Caco-2 (cell line): ENCODE measurements at regions not wholly inside any gene's neighbourhood (a gene's known extent, or its start where the extent isn't known, plus 50 kb on each side); places are given as distances from the start of the nearest gene placed in this dataset.
"Not testable (repeated sequence)": the region's sequence is repeated elsewhere in the genome, so short reads cannot be mapped to it uniquely, and the experiment has no call there.

Experiments
- BruUV-seq: library from RNA; stranded (reverse); fragments of 400-500 nt; replicated peaks from 2 replicates; lab custom pipeline; 2021; lab: Mats Ljungman, UMichigan
- CTCF ChIA-PET: fragments of 300-600 bp; sonication (Branson Sonifier 250); formaldehyde crosslinking; loops from one replicate; lab custom pipeline; 2022; ENCODE audit warnings: antibody characterized with exemption; lab: Charles Lee
- POLR2A ChIA-PET: fragments of 300-600 bp; sonication (Branson Sonifier 250); formaldehyde crosslinking; loops from one replicate; lab custom pipeline; 2022; ENCODE audit warnings: antibody characterized with exemption; lab: Charles Lee
- DNase-seq, 2 experiments: peaks; one replicate each; pipeline versions ENCODE4 v3.0.0 to v3.0.0-alpha.2; 2020 to 2022
- H3K27me3 ChIP-seq: replicated peaks from 2 replicates; pipeline ENCODE4 v1.6.0; 2011; ENCODE audit warnings: low read length; ENCODE audit not compliant: control insufficient read depth, insufficient read depth
- H3K36me3 ChIP-seq: 2 replicates; pipeline ENCODE4 v1.5.1; 2011; ENCODE audit warnings: low read length; ENCODE audit not compliant: control insufficient read depth, insufficient read depth
- H3K4me1 ChIP-seq: fragments of 250-450 bp; sonication (Bioruptor Pico); 2 replicates; pipeline ENCODE4 v1.5.1; 2020; ENCODE audit warnings: mild to moderate bottlenecking
- H3K4me3 ChIP-seq: 2 replicates; pipeline ENCODE4 v1.5.1; 2011; ENCODE audit warnings: low read depth, mild to moderate bottlenecking, control low read depth, low read length
- H3K9me3 ChIP-seq: fragments of 250-450 bp; sonication (Bioruptor Pico); 2 replicates; pipeline ENCODE4 v1.5.1; 2020; ENCODE audit warnings: mild to moderate bottlenecking, moderate library complexity
- H3K27ac Mint-ChIP-seq: one replicate; pipeline ENCODE4 v1.8.0; 2022; ENCODE audit warnings: mixed read lengths; ENCODE audit not compliant: unreplicated experiment
- H3K27me3 Mint-ChIP-seq: one replicate; pipeline ENCODE4 v1.8.0; 2022; ENCODE audit warnings: mixed read lengths; ENCODE audit not compliant: insufficient read depth, unreplicated experiment
- H3K36me3 Mint-ChIP-seq: one replicate; pipeline ENCODE4 v1.8.0; 2022; ENCODE audit warnings: mild to moderate bottlenecking, mixed read lengths; ENCODE audit not compliant: insufficient read depth, unreplicated experiment
- H3K4me1 Mint-ChIP-seq: one replicate; pipeline ENCODE4 v1.8.0; 2022; ENCODE audit warnings: low read depth, mixed read lengths; ENCODE audit not compliant: unreplicated experiment
- H3K4me3 Mint-ChIP-seq: one replicate; pipeline ENCODE4 v1.8.0; 2022; ENCODE audit warnings: mild to moderate bottlenecking, moderate library complexity, mixed read lengths; ENCODE audit not compliant: unreplicated experiment
- H3K9me3 Mint-ChIP-seq: one replicate; pipeline ENCODE4 v1.8.0; 2022; ENCODE audit warnings: mixed read lengths; ENCODE audit not compliant: unreplicated experiment
- CTCF ChIP-seq, 2 experiments: fragments of 200-600 bp in 1 of 2; IDR thresholded peaks; 1 replicate in 1 of 2; 2 replicates in 1 of 2; pipeline versions ENCODE4 v1.5.1 to v1.8.0; 2011 to 2022; ENCODE audit warnings: antibody characterized with exemption in 1 of 2, control low read depth in 1 of 2, inconsistent platforms in 1 of 2, low read depth in 1 of 2, low read length in 1 of 2, mild to moderate bottlenecking in 1 of 2, moderate library complexity in 1 of 2; ENCODE audit not compliant: insufficient read depth in 1 of 2, severe bottlenecking in 1 of 2, unreplicated experiment in 1 of 2
- intact Hi-C: fragments of 100-400 bp; cut with micrococcal nuclease; formaldehyde crosslinking; loops from one replicate; pipeline ENCODE4 v1.10.0; 2022; ENCODE audit not compliant: unreplicated experiment

DNA sequence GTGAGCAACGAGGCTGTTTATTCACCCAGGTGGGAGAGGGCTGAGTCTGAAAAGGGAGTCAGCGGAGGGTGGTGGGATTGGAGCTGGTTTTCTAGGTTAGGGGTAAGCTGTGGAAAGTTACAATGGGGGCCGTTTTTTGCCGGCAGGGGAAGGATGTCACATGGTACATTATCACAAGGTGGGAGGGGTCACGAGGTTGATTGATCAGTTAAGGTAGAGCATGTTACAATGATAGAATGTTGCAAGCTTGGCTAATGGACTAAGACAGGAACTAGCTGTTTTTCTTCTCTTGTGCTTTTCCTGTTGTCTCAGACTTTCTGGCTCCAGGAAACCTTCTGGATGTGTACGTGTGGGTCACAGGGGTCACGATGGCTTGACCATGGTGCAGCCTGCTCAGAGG, 536.3 kb upstream of the HTR2C start:
- no peaks in the 10 kb centered on the region for H3K9me3 Mint-ChIP-seq
- ChIA-PET CTCF (no interaction called here), POLR2A (interaction anchor here (0.7 kb wide), 1 partner anchor 1064 kb away, joined by 9 read pairs; no protein-coding TSS in a partner anchor)
- Histone ChIP-seq H3K4me1 (no peaks in the 10 kb centered on the region), H3K36me3 (no peaks in the 10 kb centered on the region), H3K27me3 (no peaks in the 10 kb centered on the region), H3K9me3 (no peaks in the 10 kb centered on the region), H3K4me3 (no peak overlapping the region)
- no peak overlapping the region for H3K27ac Mint-ChIP-seq
- no peak for DNase-seq
- H3K4me3 Mint-ChIP-seq, result no peak overlapping the region
- no peak for TF ChIP-seq CTCF (IDR thresholded peaks at IDR 0.05; ENCODE audit: insufficient read depth in 1 of 2, low read depth in 1 of 2, low read length in 1 of 2, severe bottlenecking in 1 of 2, unreplicated experiment in 1 of 2)
- no peaks in the 10 kb centered on the region for H3K4me1 Mint-ChIP-seq
- BruUV-seq, result no TSS peak
- H3K27me3 Mint-ChIP-seq, result no peaks in the 10 kb centered on the region
- intact Hi-C loops, result no loop called here
- no peaks in the 10 kb centered on the region for H3K36me3 Mint-ChIP-seq

DNA sequence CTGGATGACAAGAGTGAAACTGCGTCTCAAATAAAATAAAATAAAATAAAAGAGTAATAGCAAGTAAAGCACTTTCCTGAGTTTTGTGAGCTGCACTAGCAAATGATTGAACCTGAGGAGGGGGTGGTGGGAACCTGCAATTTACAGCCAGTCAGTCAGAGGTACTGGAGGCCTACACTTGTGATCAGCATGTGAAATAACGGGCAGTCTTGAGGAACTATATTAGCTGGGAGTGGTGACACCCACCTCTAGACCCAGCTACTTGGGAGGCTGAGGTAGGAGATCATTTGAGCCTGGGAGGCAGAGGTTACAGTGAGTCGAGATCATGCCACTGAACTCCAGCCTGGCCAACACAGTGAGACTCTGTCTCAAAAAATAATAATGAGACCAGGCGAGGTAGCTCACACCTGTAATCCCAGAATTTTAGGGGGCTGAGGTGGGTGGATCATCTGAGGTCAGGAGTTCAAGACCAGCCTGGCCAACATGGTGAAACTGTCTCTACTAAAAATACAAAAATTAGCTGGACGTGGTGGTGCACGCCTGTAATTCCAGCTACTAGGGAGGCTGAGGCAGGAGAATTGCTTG, 537.1 kb upstream of the HTR2C start:
- H3K4me1 ChIP-seq, result no peaks in the 10 kb centered on the region
- Mint-ChIP-seq H3K9me3 (no peaks in the 10 kb centered on the region), H3K27ac (no peak overlapping the region), H3K36me3 (no peaks in the 10 kb centered on the region), H3K4me3 (no peak overlapping the region), H3K4me1 (no peaks in the 10 kb centered on the region), H3K27me3 (no peaks in the 10 kb centered on the region)
- intact Hi-C loops, result no loop called here
- no peaks in the 10 kb centered on the region for H3K36me3 ChIP-seq
- no TSS peak for BruUV-seq
- CTCF ChIA-PET, result no interaction called here
- H3K27me3 ChIP-seq, result no peaks in the 10 kb centered on the region
- no peak for DNase-seq
- H3K4me3 ChIP-seq, result no peak overlapping the region
- no peak for TF ChIP-seq CTCF (IDR thresholded peaks at IDR 0.05; ENCODE audit: insufficient read depth in 1 of 2, low read depth in 1 of 2, low read length in 1 of 2, severe bottlenecking in 1 of 2, unreplicated experiment in 1 of 2)
- POLR2A ChIA-PET, result no interaction called here
- H3K9me3 ChIP-seq, result no peaks in the 10 kb centered on the region

- H3K36me3 Mint-ChIP-seq, BruUV-seq, H3K27me3 Mint-ChIP-seq, DNase-seq, CTCF ChIA-PET, H3K4me1 ChIP-seq, H3K27ac Mint-ChIP-seq, H3K36me3 ChIP-seq, H3K27me3 ChIP-seq, H3K4me3 Mint-ChIP-seq, intact Hi-C loops, POLR2A ChIA-PET, H3K4me3 ChIP-seq, H3K9me3 ChIP-seq, H3K4me1 Mint-ChIP-seq: not testable (repeated sequence)
- H3K9me3 Mint-ChIP-seq, result peaks cover 12% of the 10 kb centered on the region
These were observed 542.4 kb upstream of the HTR2C start for GRCh38 chrX:114041470-114041869.

- BruUV-seq, H3K27me3 ChIP-seq, H3K36me3 ChIP-seq, H3K27ac Mint-ChIP-seq, intact Hi-C loops, DNase-seq, CTCF ChIA-PET, H3K27me3 Mint-ChIP-seq, POLR2A ChIA-PET, H3K4me1 Mint-ChIP-seq, H3K36me3 Mint-ChIP-seq, H3K9me3 ChIP-seq, H3K4me3 Mint-ChIP-seq, H3K4me1 ChIP-seq, H3K4me3 ChIP-seq: not testable (repeated sequence)
- peaks cover 12% of the 10 kb centered on the region for H3K9me3 Mint-ChIP-seq
These were observed 543.1 kb upstream of the HTR2C start for GRCh38 chrX:114040661-114041269.

DNA sequence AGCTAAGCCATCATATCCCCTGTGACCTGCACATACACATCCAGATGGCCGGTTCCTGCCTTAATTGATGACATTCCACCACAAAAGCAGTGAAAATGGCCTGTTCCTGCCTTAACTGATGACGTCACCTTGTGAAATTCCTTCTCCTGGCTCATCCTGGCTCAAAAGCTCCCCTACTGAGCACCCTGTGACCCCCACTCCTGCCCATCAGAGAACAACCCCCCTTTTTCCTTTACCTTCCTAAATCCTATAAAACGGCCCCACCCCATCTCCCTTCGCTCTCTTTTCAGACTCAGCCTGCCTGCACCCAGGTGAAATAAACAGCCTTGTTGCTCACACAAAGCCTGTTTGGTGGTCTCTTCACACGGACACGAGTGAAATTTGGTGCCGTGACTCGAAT, 543.8 kb upstream of the HTR2C start:
- H3K4me1 Mint-ChIP-seq, CTCF ChIA-PET, intact Hi-C loops, H3K4me3 Mint-ChIP-seq, H3K36me3 Mint-ChIP-seq, H3K36me3 ChIP-seq, H3K27me3 Mint-ChIP-seq, H3K9me3 ChIP-seq, H3K4me1 ChIP-seq, H3K27me3 ChIP-seq, BruUV-seq, DNase-seq, H3K4me3 ChIP-seq, H3K27ac Mint-ChIP-seq, POLR2A ChIA-PET: not testable (repeated sequence)
- H3K9me3 Mint-ChIP-seq, result peaks cover 12% of the 10 kb centered on the region
